SH-SY5Y (cell line): ENCODE measurements at regions not wholly inside any gene's neighbourhood (a gene's known extent, or its start where the extent isn't known, plus 50 kb on each side); places are given as distances from the start of the nearest gene placed in this dataset.

Experiments
- GATA2 ChIP-seq: IDR thresholded peaks from 2 replicates; pipeline ENCODE4 v1.6.1; 2011; ENCODE audit warnings: mild to moderate bottlenecking, low read depth, low read length
- GATA3 ChIP-seq: IDR thresholded peaks from 2 replicates; pipeline ENCODE4 v1.6.1; 2011; ENCODE audit warnings: low read depth, mild to moderate bottlenecking, low read length, moderate library complexity

- TF ChIP-seq GATA2 (no peak), GATA3 (no peak)
These were observed 155.1 kb upstream of the NRIP1 start for GRCh38 chr21:15219894-15220293.
